DLD1 (cell line): ENCODE measurements at regions not wholly inside any gene's neighbourhood (a gene's known extent, or its start where the extent isn't known, plus 50 kb on each side); places are given as distances from the start of the nearest gene placed in this dataset.

Experiments
- in situ Hi-C: cut with HindIII; loops from 2 replicates; pipeline ENCODE4 v1.10.0; 2017; ENCODE audit warnings: low sequenced_read_pairs

DNA sequence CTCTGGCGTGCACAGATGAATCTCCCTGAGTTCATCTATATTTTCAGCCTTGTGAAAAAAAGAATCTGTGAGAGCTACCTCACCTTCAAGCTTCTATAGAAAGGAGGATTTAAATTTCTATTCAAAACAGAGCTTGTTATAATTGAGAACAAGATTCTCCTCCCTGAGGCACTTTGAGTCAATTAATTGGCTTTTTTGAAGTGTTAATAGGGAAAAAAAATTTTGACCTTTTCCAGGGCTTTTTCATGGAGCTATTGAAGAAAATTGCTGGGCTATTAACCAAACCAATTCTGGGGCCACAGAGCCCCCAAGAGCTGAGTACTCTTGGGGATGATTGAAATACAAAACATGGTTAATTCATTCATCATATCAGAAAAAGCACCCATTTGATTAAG, 225.1 kb downstream of the CMPK2 start:
- in situ Hi-C loops: no loop called here

GRCh38 chr2:6641956-6642355, 223.8 kb downstream of the CMPK2 start:
- in situ Hi-C loops: no loop called here

DNA sequence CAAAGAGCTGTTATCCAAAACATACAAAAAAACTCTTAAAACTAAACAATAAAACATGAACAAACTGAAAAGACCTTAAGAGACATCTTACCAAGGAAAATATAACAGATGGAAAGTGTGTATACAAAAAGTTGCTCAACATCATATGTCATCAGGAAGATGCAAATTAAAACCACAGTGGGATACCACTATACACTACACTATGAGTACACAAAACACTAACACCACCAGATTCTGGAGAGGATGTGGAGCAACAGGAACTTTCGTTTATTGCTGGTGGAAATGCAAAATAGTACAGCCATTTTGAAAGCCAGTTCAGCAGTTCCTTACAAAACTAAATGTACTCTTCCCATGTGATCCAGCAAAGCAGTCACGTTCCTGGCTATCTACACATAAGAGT, 221.4 kb downstream of the CMPK2 start:
- in situ Hi-C loops: no loop called here

DNA sequence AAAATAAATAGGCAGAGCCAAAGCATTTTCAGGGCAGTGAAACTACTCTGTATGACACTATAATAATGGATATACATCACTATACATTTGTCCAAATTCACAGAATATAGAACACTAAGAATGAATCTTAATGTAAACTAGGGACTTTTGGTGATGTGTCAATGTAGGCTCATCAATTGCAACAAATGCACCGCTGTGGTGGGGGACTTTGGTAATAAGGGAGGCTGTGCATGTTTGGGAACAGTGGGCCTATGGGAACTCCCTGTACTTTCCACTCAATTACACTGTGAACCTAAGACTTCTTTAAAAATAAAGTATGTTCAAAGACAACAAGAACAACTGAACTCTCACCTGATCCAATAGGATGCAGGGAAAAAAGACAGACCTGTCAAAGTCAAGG, 220.7 kb downstream of the CMPK2 start:
- in situ Hi-C loops: no loop called here

- in situ Hi-C loops: no loop called here
These were observed 220.0 kb downstream of the CMPK2 start for GRCh38 chr2:6645672-6646071.

DNA sequence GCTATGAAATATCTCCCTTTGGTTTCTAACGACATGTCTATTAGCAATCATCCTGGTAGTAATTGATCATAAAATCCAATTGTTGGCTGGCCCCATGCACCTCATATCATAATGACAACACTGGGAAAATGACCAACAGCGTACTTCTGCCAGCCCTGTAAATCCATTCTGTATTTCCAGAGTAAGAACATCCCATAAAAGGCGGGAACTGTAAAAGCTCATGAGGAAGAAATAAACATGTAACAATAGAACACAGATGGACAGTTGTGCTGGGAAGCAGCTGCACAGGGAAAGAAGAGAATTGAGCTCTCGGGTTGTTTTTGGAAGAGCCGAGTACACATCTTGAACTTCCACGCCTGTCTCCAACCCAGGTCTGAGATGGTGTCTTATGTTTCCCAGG, 218.7 kb downstream of the CMPK2 start:
- in situ Hi-C loops: no loop called here

GRCh38 chr2:6648596-6649247, 217.0 kb downstream of the CMPK2 start:
- in situ Hi-C loops: no loop called here

GRCh38 chr2:6650311-6650710, 215.4 kb downstream of the CMPK2 start:
- in situ Hi-C loops: no loop called here

- in situ Hi-C loops: no loop called here
These were observed 213.5 kb downstream of the CMPK2 start for GRCh38 chr2:6652251-6652650.

DNA sequence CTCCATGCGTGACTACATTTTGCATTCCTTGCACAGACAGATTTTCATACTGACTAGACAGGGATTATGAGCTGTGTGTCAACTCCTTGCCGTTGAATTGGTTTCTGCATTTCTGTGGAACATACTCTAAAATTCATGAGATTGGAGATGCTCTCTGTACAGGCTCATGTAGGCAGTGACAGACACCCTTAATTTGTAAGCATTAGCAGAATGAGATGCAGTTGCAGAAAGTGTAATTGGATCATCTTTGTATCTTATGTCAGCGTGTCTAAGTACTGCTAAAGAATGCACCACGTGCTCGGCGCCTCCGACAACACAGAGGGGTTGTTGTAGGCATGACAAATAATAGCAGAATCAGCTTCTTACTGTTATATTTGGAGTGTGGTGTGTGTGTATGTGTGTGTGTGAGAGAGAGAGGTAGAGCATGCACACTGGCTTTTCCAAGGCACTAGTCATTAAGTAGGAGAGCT, 212.4 kb downstream of the CMPK2 start:
- in situ Hi-C loops: no loop called here

- in situ Hi-C loops: no loop called here
These were observed 211.4 kb downstream of the CMPK2 start for GRCh38 chr2:6654279-6654678.

DNA sequence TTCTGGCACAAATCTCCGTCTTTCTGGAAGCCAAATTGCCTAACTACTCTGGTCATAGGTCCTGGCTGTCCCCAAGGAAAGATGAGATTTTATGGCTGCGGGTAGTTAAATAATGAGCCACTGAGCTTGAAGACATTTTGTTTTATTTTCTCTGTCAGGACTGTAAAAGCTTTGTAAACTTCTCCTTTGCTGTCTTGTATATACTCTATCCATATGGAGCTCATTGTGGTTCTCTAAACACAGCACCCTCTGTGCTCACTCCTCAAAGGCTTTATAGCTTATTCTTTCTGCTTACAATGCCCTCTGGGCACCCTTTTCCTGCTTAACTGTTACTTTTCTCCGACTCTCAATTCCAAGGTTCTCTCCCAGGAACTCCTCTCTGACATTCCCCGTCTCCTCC, 209.1 kb downstream of the CMPK2 start:
- in situ Hi-C loops: no loop called here

GRCh38 chr2:6657136-6657535, 208.6 kb downstream of the CMPK2 start:
- in situ Hi-C loops: no loop called here

DNA sequence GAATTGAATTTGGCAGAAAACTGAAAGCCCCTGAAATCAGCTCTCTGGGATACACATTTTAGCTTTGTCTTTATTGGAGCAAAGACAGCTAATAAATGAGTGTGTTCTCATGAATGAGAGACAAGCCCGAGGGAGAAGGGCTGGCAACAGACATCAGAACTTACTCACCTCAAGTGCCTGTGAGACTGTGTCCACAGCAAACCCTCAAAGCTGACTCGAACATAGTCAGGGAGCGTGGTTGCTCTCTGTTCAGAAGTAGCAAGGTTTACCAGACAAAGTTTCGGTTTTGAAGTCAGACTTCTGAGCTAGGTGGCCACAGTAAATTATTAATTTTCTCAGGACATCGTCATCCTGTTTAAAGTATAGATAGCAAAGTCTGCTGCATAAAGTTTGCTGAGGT, 207.9 kb downstream of the CMPK2 start:
- in situ Hi-C loops: no loop called here

- in situ Hi-C loops: no loop called here
These were observed 201.2 kb downstream of the CMPK2 start for GRCh38 chr2:6664332-6665061.

GRCh38 chr2:6665093-6666045, 200.3 kb downstream of the CMPK2 start:
- in situ Hi-C loops: no loop called here

DNA sequence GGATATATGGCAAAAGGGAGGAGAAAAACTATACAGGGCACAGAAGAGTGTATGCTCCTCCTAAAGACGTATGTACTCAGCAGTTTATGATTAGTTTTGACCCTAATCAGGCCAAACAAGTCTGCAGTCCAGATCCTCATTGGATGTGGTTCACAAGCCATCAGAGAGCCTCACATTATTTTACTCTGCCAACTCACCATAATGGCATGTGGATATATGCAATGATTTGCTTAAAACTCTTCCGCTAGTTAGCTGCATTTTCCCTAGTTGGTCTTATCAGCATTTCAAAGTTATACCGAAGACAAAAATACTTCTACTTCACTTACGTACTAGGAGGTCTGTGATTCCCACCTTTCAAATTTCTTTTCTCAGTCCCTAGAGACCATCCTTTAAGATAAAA, 198.4 kb downstream of the CMPK2 start:
- in situ Hi-C loops: no loop called here

- in situ Hi-C loops: no loop called here
These were observed 193.8 kb downstream of the CMPK2 start for GRCh38 chr2:6671913-6672312.

DNA sequence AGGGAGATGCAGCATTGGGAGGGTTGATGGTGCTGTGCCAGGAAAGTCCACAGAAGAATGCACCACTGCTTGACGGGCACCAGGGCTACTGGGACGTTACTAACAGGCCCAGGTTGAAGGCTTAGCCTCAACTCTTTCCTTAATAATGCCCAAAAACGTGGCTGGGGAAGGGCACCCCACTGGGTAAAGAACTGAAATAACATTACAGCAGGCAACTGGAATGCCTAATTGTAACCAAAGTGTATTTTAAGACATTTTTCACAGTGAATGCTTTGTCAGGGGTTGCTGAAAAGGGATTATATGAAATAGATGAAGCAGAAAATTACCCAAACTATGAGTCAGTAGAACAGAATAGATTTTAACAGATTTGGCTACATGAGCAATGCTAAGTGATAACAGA, 191.3 kb downstream of the CMPK2 start:
- in situ Hi-C loops: no loop called here

DNA sequence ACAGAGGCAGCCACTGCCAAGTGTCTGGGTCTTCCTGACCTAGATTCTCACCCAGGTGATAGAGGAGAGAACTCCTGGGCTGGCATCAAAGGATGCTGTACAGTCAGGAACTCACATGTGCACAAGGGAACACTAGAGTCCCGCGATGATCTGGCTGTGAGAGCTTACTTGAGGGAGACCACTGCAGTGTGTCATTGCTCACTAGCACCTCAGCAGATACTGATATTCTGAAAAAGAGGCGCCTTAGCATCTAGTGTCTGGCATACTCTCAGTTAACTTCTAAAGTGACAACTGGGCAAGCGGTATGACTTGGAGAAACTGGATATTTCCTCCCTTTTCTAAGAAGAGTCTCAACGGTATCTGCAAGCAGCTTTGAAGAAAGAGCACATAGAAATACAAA, 189.9 kb downstream of the CMPK2 start:
- in situ Hi-C loops: no loop called here

GRCh38 chr2:6676241-6676640, 189.5 kb downstream of the CMPK2 start:
- in situ Hi-C loops: no loop called here

- in situ Hi-C loops: no loop called here
These were observed 188.9 kb downstream of the CMPK2 start for GRCh38 chr2:6676776-6677175.
